HG02588 (cell line): ENCODE measurements at regions not wholly inside any gene's neighbourhood (a gene's known extent, or its start where the extent isn't known, plus 50 kb on each side); places are given as distances from the start of the nearest gene placed in this dataset.

ENCODE experiments used
- ATAC-seq: cut with Tn5 transposase; IDR thresholded peaks from one replicate; pipeline ENCODE4 v1.9.1; 2021; ENCODE audit warnings: mild to moderate bottlenecking, moderate library complexity; ENCODE audit not compliant: unreplicated experiment

- ATAC-seq: no peak
These were observed 544.1 kb downstream of the HTR7 start for GRCh38 chr10:90313576-90314325.

- ATAC-seq: no peak
These were observed 543.1 kb downstream of the HTR7 start for GRCh38 chr10:90314718-90315117.

GRCh38 chr10:90317172-90317571, 540.7 kb downstream of the HTR7 start:
- no peak for ATAC-seq

- ATAC-seq: no peak
These were observed 539.2 kb downstream of the HTR7 start for GRCh38 chr10:90318659-90319058.

GRCh38 chr10:90319188-90319914, 538.5 kb downstream of the HTR7 start:
- ATAC-seq: peak; percentile 85

- no peak for ATAC-seq
These were observed 536.6 kb downstream of the HTR7 start for GRCh38 chr10:90321132-90321816.

GRCh38 chr10:90326498-90327267, 531.2 kb downstream of the HTR7 start:
- ATAC-seq: no peak

- no peak for ATAC-seq
These were observed 530.2 kb downstream of the HTR7 start for GRCh38 chr10:90327611-90328010.

- no peak for ATAC-seq
These were observed 529.4 kb downstream of the HTR7 start for GRCh38 chr10:90328459-90328858.

GRCh38 chr10:90328896-90329295, 528.9 kb downstream of the HTR7 start:
- no peak for ATAC-seq

- no peak for ATAC-seq
These were observed 520.5 kb downstream of the HTR7 start for GRCh38 chr10:90337316-90337715.

- ATAC-seq: no peak
These were observed 515.4 kb downstream of the HTR7 start for GRCh38 chr10:90342480-90342879.

- ATAC-seq: no peak
These were observed 513.6 kb downstream of the HTR7 start for GRCh38 chr10:90344226-90344625.

- no peak for ATAC-seq
These were observed 510.6 kb downstream of the HTR7 start for GRCh38 chr10:90347239-90347638.

GRCh38 chr10:90350122-90350521, 507.7 kb downstream of the HTR7 start:
- no peak for ATAC-seq

GRCh38 chr10:90352288-90352687, 505.6 kb downstream of the HTR7 start:
- ATAC-seq: no peak

GRCh38 chr10:90354914-90355313, 502.9 kb downstream of the HTR7 start:
- ATAC-seq: no peak

- no peak for ATAC-seq
These were observed 493.9 kb downstream of the HTR7 start for GRCh38 chr10:90363799-90364483.

GRCh38 chr10:90372451-90372850, 485.4 kb downstream of the HTR7 start:
- no peak for ATAC-seq

GRCh38 chr10:90373911-90374310, 483.9 kb downstream of the HTR7 start:
- no peak for ATAC-seq
